Endothelial cell of umbilical vein (primary cell): ENCODE measurements at regions not wholly inside any gene's neighbourhood (a gene's known extent, or its start where the extent isn't known, plus 50 kb on each side); places are given as distances from the start of the nearest gene placed in this dataset.

ENCODE experiments used
- EZH2 ChIP-seq: IDR thresholded peaks from 2 replicates; pipeline ENCODE4 v1.6.1; 2012; ENCODE audit warnings: borderline replicate concordance, low read depth, mild to moderate bottlenecking, moderate library complexity, low read length, inconsistent platforms; ENCODE audit not compliant: severe bottlenecking
- FOS ChIP-seq: IDR thresholded peaks from 2 replicates; pipeline ENCODE4 v1.6.1; 2011; ENCODE audit warnings: mild to moderate bottlenecking, low read length, moderate library complexity, borderline replicate concordance; ENCODE audit not compliant: insufficient read depth
- GATA2 ChIP-seq: IDR thresholded peaks from 2 replicates; pipeline ENCODE4 v1.7.0; 2011; ENCODE audit warnings: low read depth, mild to moderate bottlenecking, moderate library complexity, mixed read lengths, low read length; ENCODE audit not compliant: insufficient read length, insufficient read depth
- MYC ChIP-seq: IDR thresholded peaks from one replicate; pipeline ENCODE4 v1.6.1; 2011; ENCODE audit warnings: mild to moderate bottlenecking, low read depth, low read length
- POLR2A ChIP-seq: IDR thresholded peaks from 2 replicates; pipeline ENCODE4 v1.6.1; 2012; ENCODE audit warnings: low read depth, mild to moderate bottlenecking, control low read depth, low read length
- POLR2AphosphoS5 ChIP-seq: IDR thresholded peaks from 2 replicates; pipeline ENCODE4 v1.6.1; 2012; ENCODE audit warnings: low read depth, mild to moderate bottlenecking, control low read depth, low read length, moderate library complexity; ENCODE audit not compliant: insufficient read depth
- TF ChIP-seq, protein P1 (sequence below), 2 donors: IDR thresholded peaks; 1 replicate in 1 of 2; 2 replicates in 1 of 2; pipeline ENCODE4 v1.5.1; 2011; ENCODE audit warnings: low read length in 2 of 2, mild to moderate bottlenecking in 2 of 2, moderate library complexity in 2 of 2, control low read depth in 1 of 2, inconsistent platforms in 1 of 2, low read depth in 1 of 2; ENCODE audit not compliant: insufficient read depth in 1 of 2; ENCODE audit errors: extremely low read depth in 1 of 2
- TF ChIP-seq, protein P2 (sequence below): IDR thresholded peaks from 2 replicates; pipeline ENCODE4 v1.6.1; 2011; ENCODE audit not compliant: insufficient read depth, insufficient read length

DNA sequence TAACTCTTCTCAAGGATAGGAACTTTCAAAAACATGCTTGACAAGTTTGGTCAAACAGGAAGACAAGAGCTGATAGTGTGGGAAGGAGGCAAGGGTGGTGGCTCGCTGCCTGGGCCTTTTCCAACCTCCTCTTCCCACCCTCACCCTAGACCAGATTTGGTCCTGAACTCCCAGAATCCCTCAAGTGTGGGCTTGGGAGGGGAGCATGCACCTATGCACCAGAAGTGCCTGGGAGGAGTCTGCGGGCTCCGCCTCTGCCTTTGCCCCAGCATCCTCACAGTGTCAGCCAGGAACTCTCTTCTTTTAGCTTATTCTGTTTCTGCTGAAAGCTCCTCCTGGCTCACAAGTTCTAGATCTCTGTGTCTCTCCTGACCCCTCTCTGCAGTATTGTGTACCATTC, 126.2 kb upstream of the MRPS22 start:
- TF ChIP-seq, protein P1, sequence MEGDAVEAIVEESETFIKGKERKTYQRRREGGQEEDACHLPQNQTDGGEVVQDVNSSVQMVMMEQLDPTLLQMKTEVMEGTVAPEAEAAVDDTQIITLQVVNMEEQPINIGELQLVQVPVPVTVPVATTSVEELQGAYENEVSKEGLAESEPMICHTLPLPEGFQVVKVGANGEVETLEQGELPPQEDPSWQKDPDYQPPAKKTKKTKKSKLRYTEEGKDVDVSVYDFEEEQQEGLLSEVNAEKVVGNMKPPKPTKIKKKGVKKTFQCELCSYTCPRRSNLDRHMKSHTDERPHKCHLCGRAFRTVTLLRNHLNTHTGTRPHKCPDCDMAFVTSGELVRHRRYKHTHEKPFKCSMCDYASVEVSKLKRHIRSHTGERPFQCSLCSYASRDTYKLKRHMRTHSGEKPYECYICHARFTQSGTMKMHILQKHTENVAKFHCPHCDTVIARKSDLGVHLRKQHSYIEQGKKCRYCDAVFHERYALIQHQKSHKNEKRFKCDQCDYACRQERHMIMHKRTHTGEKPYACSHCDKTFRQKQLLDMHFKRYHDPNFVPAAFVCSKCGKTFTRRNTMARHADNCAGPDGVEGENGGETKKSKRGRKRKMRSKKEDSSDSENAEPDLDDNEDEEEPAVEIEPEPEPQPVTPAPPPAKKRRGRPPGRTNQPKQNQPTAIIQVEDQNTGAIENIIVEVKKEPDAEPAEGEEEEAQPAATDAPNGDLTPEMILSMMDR (IDR thresholded peaks at IDR 0.05; ENCODE audit: extremely low read depth in 1 of 2, insufficient read depth in 1 of 2, low read depth in 1 of 2, low read length in 2 of 2) = no peak
- TF ChIP-seq POLR2AphosphoS5 (no peak), POLR2A (no peak), EZH2 (no peak), FOS (no peak), GATA2 (no peak), MYC (no peak)
- TF ChIP-seq, protein P2, sequence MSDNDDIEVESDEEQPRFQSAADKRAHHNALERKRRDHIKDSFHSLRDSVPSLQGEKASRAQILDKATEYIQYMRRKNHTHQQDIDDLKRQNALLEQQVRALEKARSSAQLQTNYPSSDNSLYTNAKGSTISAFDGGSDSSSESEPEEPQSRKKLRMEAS = no peak
